ENCODE measurements at regions not wholly inside any gene's neighbourhood (a gene's known extent, or its start where the extent isn't known, plus 50 kb on each side); places are given as distances from the start of the nearest gene placed in this dataset.

GRCh38 chr2:224287531-224287930 lies 114.4 kb downstream of the FAM124B start:
- Histone ChIP-seq H3K4me3 (no peak overlapping the region), H3K36me3 (no peaks in the 10 kb centered on the region), H3K9me3 (no peaks in the 10 kb centered on the region), H3K27me3 (no peaks in the 10 kb centered on the region), H3K9ac (ENCODE audit: low read depth in 2 of 2, low read length in 2 of 2) (no peak overlapping the region), H3K4me1 (no peaks in the 10 kb centered on the region), H3K27ac (no peak overlapping the region)
- TF ChIP-seq CTCF (IDR thresholded peaks at IDR 0.05) = no peak
- intact Hi-C loops (cut with DNase I) = no loop called here
- no peak for DNase-seq

GRCh38 chr2:224286923-224287322 lies 115.0 kb downstream of the FAM124B start:
- H3K27me3 ChIP-seq = no peaks in the 10 kb centered on the region
- no peak overlapping the region for H3K4me3 ChIP-seq
- H3K36me3 ChIP-seq = no peaks in the 10 kb centered on the region
- H3K9ac ChIP-seq (ENCODE audit: low read depth in 2 of 2, low read length in 2 of 2) = no peak overlapping the region
- H3K9me3 ChIP-seq = no peaks in the 10 kb centered on the region
- no peaks in the 10 kb centered on the region for H3K4me1 ChIP-seq
- DNase-seq = no peak
- intact Hi-C loops (cut with DNase I) = no loop called here
- no peak overlapping the region for H3K27ac ChIP-seq
- TF ChIP-seq CTCF (IDR thresholded peaks at IDR 0.05) = no peak

GRCh38 chr2:224284134-224284946 lies 117.6 kb downstream of the FAM124B start:
- H3K9me3 ChIP-seq = no peaks in the 10 kb centered on the region
- TF ChIP-seq CTCF (IDR thresholded peaks at IDR 0.05) = peak; percentile 59
- peak; percentile 30 for DNase-seq

GRCh38 chr2:224283466-224283965 lies 118.4 kb downstream of the FAM124B start:
- DNase-seq = no peak
- TF ChIP-seq CTCF (IDR thresholded peaks at IDR 0.05) = no peak
- Histone ChIP-seq H3K36me3 (no peaks in the 10 kb centered on the region), H3K27me3 (no peaks in the 10 kb centered on the region), H3K4me1 (no peaks in the 10 kb centered on the region), H3K9ac (ENCODE audit: low read depth in 2 of 2, low read length in 2 of 2) (no peak overlapping the region), H3K9me3 (no peaks in the 10 kb centered on the region), H3K27ac (no peak overlapping the region), H3K4me3 (no peak overlapping the region)
- intact Hi-C loops (cut with DNase I) = loop anchor here (5.0 kb wide), 1 partner anchor 246 kb away; the partner anchor contains the start of gene SERPINE2

More at GRCh38 chr2:224284134-224284946, 117.6 kb downstream of the FAM124B start:
- Histone ChIP-seq H3K4me3 (no peak overlapping the region), H3K36me3 (no peaks in the 10 kb centered on the region), H3K27me3 (no peaks in the 10 kb centered on the region), H3K27ac (no peak overlapping the region), H3K4me1 (no peaks in the 10 kb centered on the region), H3K9ac (ENCODE audit: low read depth in 2 of 2, low read length in 2 of 2) (no peak overlapping the region)
- intact Hi-C loops (cut with DNase I) = loop anchor here (2.0 to 5.0 kb wide), 3 partner anchors 247 to 314 kb away; partner anchors contain the start of gene SERPINE2

- no peak overlapping the region for H3K9ac ChIP-seq (ENCODE audit: low read depth in 2 of 2, low read length in 2 of 2)
- no peaks in the 10 kb centered on the region for H3K27me3 ChIP-seq
- intact Hi-C loops (cut with DNase I) = loop anchor here (5.0 kb wide), 1 partner anchor 244 kb away; the partner anchor contains the start of gene SERPINE2
- no peaks in the 10 kb centered on the region for H3K9me3 ChIP-seq
- no peaks in the 10 kb centered on the region for H3K4me1 ChIP-seq
- no peak overlapping the region for H3K27ac ChIP-seq
- H3K4me3 ChIP-seq = no peak overlapping the region
- no peak for TF ChIP-seq CTCF (IDR thresholded peaks at IDR 0.05)
- no peaks in the 10 kb centered on the region for H3K36me3 ChIP-seq
- DNase-seq = no peak
Observed at GRCh38 chr2:224281374-224281773, 120.5 kb downstream of the FAM124B start.
